ENCODE measurements at regions not wholly inside any gene's neighbourhood (a gene's known extent, or its start where the extent isn't known, plus 50 kb on each side); places are given as distances from the start of the nearest gene placed in this dataset.
A peak's percentile ranks its signal among the peaks of the same experiment; 100 is the strongest.
"Not testable (repeated sequence)": the region's sequence is repeated elsewhere in the genome, so short reads cannot be mapped to it uniquely, and the experiment has no call there.

GRCh38 chr4:14920759-14921320, 81.4 kb upstream of the CPEB2 start:
- peaks cover 32% of the 10 kb centered on the region for H3K4me1 ChIP-seq (replicated peaks; ENCODE audit: insufficient read depth)
- peaks cover 28% of the 10 kb centered on the region for H3F3A ChIP-seq (ENCODE audit: insufficient read depth, low read depth)
- no peaks in the 10 kb centered on the region for H3K79me2 ChIP-seq (ENCODE audit: low read depth)
- H3K27me3 ChIP-seq (ENCODE audit: insufficient read depth, low read depth) = no peaks in the 10 kb centered on the region
- intact Hi-C loops (cut with micrococcal nuclease; ENCODE audit: unreplicated experiment) = no loop called here
- H3K4me3 ChIP-seq = no peak overlapping the region
- no peaks in the 10 kb centered on the region for H3K9me2 ChIP-seq (ENCODE audit: insufficient read depth)
- H2AFZ ChIP-seq = no peak overlapping the region
- no peaks in the 10 kb centered on the region for H3K36me3 ChIP-seq (ENCODE audit: low read depth)
- H3K27ac ChIP-seq = no peak overlapping the region
- ChIA-PET CTCF (no interaction called here), POLR2A (ENCODE audit: unreplicated experiment) (no interaction called here)
- H3K4me2 ChIP-seq = no peak overlapping the region
- no TSS peak for BruUV-seq (replicated peaks)
- H4K20me1 ChIP-seq (ENCODE audit: insufficient read depth) = no peaks in the 10 kb centered on the region
- no peak for DNase-seq
- no peak for TF ChIP-seq CTCF (conservative IDR thresholded peaks at IDR 0.05)
- no peak for TF ChIP-seq EZH2 (IDR thresholded peaks at IDR 0.05; ENCODE audit: low read depth)
- no peaks in the 10 kb centered on the region for H3K9me3 ChIP-seq (ENCODE audit: insufficient read depth, low read depth)

GRCh38 chr4:14921781-14922180, 80.5 kb upstream of the CPEB2 start:
- H3K9me3 ChIP-seq (ENCODE audit: insufficient read depth, low read depth); DNase-seq; H4K20me1 ChIP-seq (ENCODE audit: insufficient read depth); H3K79me2 ChIP-seq (ENCODE audit: low read depth); H3K4me3 ChIP-seq; H3K27ac ChIP-seq; POLR2A ChIA-PET (ENCODE audit: unreplicated experiment); BruUV-seq (replicated peaks); H3K4me2 ChIP-seq; CTCF ChIA-PET; H3K9me2 ChIP-seq (ENCODE audit: insufficient read depth); H2AFZ ChIP-seq; H3K27me3 ChIP-seq (ENCODE audit: insufficient read depth, low read depth); H3K36me3 ChIP-seq (ENCODE audit: low read depth); intact Hi-C loops (cut with micrococcal nuclease; ENCODE audit: unreplicated experiment): not testable (repeated sequence)
- H3K4me1 ChIP-seq (replicated peaks; ENCODE audit: insufficient read depth) = peaks cover 28% of the 10 kb centered on the region
- peaks cover 21% of the 10 kb centered on the region; the same call in 1 of the 2 replicates for H3F3A ChIP-seq (ENCODE audit: insufficient read depth, low read depth)

GRCh38 chr4:14924076-14924811, 78.0 kb upstream of the CPEB2 start:
- Histone ChIP-seq H3K4me3 (no peak overlapping the region), H2AFZ (no peak overlapping the region), H4K20me1 (ENCODE audit: insufficient read depth) (no peaks in the 10 kb centered on the region), H3K27me3 (ENCODE audit: insufficient read depth, low read depth) (no peaks in the 10 kb centered on the region), H3F3A (ENCODE audit: insufficient read depth, low read depth) (peaks cover 12% of the 10 kb centered on the region; the same call in 1 of the 2 replicates), H3K36me3 (ENCODE audit: low read depth) (no peaks in the 10 kb centered on the region), H3K4me1 (replicated peaks; ENCODE audit: insufficient read depth) (peaks cover 18% of the 10 kb centered on the region), H3K4me2 (peak overlapping the region; percentile 34; the same call in 1 of the 2 replicates), H3K9me3 (ENCODE audit: insufficient read depth, low read depth) (no peaks in the 10 kb centered on the region), H3K27ac (peak overlapping the region; percentile 75), H3K79me2 (ENCODE audit: low read depth) (no peaks in the 10 kb centered on the region), H3K9me2 (ENCODE audit: insufficient read depth) (no peaks in the 10 kb centered on the region)
- ChIA-PET CTCF (no interaction called here), POLR2A (ENCODE audit: unreplicated experiment) (interaction anchor here (0.6 kb wide), 1 partner anchor 1507 kb away, joined by 4 read pairs; no protein-coding TSS in a partner anchor)
- DNase-seq = no peak
- TF ChIP-seq CTCF (conservative IDR thresholded peaks at IDR 0.05) = no peak
- TF ChIP-seq EZH2 (IDR thresholded peaks at IDR 0.05; ENCODE audit: low read depth) = no peak
- intact Hi-C loops (cut with micrococcal nuclease; ENCODE audit: unreplicated experiment) = loop anchor here (2.0 kb wide), 2 partner anchors 45 to 79 kb away; partner anchors contain the start of gene CPEB2
- no TSS peak for BruUV-seq (replicated peaks)
